AG10803 (cell line): ENCODE measurements at regions not wholly inside any gene's neighbourhood (a gene's known extent, or its start where the extent isn't known, plus 50 kb on each side); places are given as distances from the start of the nearest gene placed in this dataset.

ENCODE experiments used
- DNase-seq: peaks from one replicate; pipeline ENCODE4 v3.0.0; 2010; ENCODE audit warnings: low read depth
- H3K4me3 ChIP-seq: 2 replicates; pipeline ENCODE4 v1.5.1; 2011; ENCODE audit warnings: mild to moderate bottlenecking, low read length, control low read depth
- TF ChIP-seq, protein P1 (sequence below): conservative IDR thresholded peaks from 2 replicates; pipeline ENCODE4 v1.5.1; 2011; ENCODE audit warnings: mild to moderate bottlenecking, low read length, control low read depth, inconsistent platforms

GRCh38 chr10:78923647-78924318 is 145.0 kb upstream of the ZMIZ1 start:
- no peak for DNase-seq
- TF ChIP-seq, protein P1, sequence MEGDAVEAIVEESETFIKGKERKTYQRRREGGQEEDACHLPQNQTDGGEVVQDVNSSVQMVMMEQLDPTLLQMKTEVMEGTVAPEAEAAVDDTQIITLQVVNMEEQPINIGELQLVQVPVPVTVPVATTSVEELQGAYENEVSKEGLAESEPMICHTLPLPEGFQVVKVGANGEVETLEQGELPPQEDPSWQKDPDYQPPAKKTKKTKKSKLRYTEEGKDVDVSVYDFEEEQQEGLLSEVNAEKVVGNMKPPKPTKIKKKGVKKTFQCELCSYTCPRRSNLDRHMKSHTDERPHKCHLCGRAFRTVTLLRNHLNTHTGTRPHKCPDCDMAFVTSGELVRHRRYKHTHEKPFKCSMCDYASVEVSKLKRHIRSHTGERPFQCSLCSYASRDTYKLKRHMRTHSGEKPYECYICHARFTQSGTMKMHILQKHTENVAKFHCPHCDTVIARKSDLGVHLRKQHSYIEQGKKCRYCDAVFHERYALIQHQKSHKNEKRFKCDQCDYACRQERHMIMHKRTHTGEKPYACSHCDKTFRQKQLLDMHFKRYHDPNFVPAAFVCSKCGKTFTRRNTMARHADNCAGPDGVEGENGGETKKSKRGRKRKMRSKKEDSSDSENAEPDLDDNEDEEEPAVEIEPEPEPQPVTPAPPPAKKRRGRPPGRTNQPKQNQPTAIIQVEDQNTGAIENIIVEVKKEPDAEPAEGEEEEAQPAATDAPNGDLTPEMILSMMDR, result no peak

DNA sequence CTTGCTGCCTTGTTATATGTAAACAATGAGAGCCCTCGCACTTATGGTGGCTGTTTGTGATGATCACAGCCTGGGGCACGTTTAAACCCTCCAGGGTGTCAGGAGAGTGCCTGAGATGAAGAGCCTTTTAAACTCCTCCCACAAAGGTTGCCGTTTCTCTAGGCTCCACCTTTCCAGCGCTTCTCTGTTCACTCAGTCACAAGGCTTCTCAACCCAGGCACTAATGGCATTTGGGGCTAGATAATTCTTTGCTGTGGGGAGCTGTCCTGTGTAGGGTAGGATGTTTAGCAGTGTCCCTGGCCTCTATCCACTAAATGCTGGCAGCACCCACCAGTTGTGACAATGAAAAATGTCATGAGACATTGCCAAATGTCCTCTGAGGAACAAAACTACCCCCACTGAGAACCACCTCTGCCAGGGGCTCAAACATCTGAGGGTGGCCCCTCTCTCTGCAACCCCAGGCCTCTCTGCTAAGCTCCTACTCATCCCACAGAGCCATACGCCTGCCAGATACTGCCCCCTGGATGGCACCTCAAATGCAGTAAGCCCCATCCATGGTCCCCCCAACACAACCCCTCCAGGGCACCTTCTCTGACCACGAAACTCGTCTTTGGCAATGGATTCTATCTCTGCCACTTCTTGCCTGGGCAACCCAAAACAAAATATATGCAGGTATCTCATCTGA is 144.3 kb upstream of the ZMIZ1 start:
- TF ChIP-seq, protein P1, result no peak
- H3K4me3 ChIP-seq, result no peak overlapping the region
- no peak for DNase-seq

More at GRCh38 chr10:78923647-78924318, 145.0 kb upstream of the ZMIZ1 start:
- no peak overlapping the region for H3K4me3 ChIP-seq

DNA sequence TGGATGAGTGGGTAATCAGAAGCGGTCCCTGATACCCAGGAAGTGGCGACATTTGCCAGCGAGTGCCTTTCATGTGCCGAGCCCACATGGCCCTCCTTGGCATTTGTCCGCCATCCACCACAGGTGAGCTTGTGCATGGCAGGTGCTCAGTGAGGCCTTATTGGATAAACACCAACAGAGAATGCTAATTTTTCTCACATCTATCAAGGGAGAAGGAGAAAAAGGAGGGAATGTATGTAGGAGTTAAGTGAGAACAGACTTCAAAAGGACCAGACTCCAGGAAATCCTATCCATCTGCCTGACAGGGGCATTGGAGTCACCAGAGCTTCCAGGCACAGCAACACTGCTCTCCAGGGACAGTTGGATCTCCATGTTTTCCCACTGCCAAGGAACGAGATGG is 143.5 kb upstream of the ZMIZ1 start:
- DNase-seq, result no peak
- TF ChIP-seq, protein P1, result no peak
- no peak overlapping the region for H3K4me3 ChIP-seq

- TF ChIP-seq, protein P1, result no peak
- peak; percentile 94 for DNase-seq
- no peak overlapping the region for H3K4me3 ChIP-seq
Measured at GRCh38 chr10:78925800-78926319, 142.9 kb upstream of the ZMIZ1 start.

GRCh38 chr10:78927257-78927995 is 141.3 kb upstream of the ZMIZ1 start:
- H3K4me3 ChIP-seq, result no peak overlapping the region
- TF ChIP-seq, protein P1, result no peak
- no peak for DNase-seq

DNA sequence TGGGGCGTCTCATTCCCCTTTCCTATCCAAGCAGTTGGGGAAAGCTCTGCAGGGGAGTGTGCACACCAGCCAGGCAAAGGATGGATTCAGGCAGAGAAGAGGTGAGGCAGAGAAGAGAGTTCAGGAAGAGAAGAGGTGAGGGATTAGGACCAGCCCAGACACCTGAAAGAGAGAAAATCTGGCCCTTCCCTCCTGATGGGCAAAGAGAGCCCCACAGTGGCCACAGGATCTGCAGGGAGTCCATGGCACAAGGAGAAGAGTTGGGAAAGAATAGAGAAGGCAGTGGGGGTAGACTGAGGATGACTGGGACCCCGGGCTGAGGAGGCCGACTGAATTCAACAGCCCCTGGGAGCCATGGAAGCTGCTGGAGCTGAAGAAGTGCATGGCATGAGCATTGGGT is 140.4 kb upstream of the ZMIZ1 start:
- DNase-seq, result no peak
- H3K4me3 ChIP-seq, result no peak overlapping the region
- TF ChIP-seq, protein P1, result no peak
